Renal cortical epithelial cell (primary cell): ENCODE measurements at regions not wholly inside any gene's neighbourhood (a gene's known extent, or its start where the extent isn't known, plus 50 kb on each side); places are given as distances from the start of the nearest gene placed in this dataset.

ENCODE experiments used
- DNase-seq: peaks from one replicate; pipeline ENCODE4 v3.0.0-alpha.2; 2011; ENCODE audit warnings: low read depth

DNA sequence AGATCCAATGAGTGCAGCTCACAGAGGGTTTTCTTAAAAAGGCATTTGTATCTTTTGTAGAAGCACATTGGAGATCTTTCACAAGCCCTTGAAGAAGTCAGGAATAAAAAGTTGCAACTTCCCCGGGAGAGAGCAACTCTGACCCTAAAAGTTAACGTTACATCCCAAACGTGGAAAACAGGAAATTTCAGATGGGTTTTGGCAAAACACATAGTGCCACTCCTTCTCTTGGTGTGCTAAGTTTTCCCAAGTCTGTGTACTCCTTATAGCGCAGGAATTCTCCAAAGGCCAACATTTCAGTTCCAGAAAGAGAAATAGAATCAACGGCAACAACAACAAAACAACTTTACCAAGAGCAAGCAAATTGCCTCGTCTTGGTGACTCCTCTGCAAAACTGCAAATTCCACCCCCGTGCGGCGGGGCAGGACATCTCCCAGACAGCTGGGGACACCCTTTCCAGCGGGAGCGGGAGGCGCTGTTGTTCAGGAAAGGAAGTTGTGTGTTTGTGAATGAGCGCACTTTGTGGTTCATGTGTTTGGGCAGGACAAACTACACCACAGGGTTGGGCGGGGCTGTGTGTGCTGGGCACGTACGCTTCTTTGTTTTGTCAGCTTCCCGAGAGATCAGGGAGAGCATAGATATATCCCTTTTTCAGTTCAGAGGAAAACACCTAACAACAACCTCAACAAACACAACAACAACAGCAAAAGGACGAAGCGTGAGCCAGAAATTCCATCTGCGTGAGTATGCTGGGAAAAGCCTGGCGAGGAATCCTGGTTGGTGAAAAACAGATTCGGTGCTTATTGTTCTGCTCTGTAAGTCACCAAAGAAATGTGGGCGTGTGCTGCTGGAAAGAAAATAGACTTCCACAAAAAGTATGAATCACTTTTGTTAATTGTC is 294.7 kb upstream of the PITRM1 start:
- DNase-seq, result peak; percentile 100

DNA sequence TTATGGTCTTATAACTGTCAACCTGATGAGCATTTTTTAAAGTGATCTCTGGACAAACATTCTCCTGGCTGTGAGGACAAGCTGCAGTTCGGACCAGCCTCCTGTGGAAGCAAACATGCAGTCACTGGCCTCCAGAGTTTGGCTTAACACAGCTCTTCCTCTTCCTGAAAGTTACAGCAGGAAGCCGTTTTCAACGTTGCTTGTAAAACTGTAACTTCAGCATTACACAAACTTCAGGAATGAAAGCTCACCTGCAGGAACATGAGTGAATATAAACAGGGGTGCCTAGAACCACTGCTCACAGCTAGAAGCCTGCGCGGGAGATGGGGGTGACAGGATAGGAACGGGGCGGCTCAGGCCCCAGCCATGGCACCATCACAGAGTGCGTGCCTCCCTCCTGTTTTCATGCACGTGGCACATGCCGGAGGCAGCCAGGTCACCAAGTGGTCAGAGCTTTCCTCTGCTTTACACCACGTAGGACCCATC is 292.9 kb upstream of the PITRM1 start:
- peak; percentile 84 for DNase-seq

DNA sequence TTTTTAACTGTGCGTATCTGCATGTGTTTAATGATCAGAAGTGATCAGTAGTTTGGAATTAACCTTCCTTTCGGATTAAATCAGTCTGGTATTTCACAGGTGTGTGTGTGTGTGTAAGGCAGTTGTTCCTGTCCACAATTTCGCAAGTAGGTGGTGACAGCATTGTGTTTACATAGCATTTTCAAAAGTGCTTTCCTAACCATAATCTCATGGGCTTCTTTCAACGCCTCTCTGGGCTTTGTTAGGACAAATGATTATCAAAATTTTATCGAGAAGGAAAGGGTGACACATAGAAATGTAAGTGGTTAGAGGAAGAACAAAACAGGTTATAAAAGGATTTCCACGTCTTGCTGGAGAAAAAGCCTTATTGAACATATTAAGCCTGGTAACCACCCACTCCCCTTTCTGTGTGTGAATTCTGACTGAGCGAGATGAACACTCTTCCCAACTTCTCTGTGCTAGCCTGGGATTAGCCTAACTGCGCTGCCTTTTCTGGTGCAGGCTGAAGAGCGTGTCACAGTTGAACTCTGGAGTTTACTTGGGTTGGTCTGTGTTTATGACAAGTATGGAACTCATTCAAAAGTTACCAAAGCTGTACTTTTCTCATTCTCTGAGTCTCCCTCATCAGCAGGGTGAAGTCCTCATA is 292.3 kb upstream of the PITRM1 start:
- DNase-seq, result peak; percentile 28

DNA sequence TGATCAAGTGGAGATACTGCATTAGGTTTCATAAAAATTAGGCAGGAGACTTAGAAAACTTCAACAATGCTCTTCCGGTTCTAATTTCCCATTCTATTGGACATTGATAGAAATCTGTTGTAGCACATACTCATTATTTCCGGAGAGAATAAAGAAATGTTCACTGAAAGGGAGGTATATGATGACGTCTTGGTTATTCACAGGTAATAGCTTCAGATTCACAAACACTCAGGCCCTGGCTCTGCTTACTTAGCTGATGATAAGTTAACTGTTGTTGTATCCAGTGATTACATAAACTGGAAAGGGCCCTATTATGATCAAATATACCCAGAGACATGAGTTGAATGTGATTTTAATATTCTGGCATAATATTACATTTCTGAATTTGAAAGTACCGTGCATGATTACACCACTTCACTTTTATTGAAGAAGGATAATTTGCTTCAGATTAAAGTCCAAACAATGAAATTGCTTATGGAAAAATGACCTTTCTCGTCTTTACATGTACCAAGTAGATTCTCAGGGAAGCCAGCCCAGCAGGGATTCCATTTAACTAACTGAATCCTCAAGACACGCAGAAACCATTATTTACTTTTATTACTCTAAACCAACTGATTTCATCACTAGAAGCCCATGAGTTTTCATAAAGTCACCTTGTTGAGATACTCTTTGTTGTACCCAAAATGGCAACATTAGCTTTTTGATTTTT is 288.0 kb upstream of the PITRM1 start:
- no peak for DNase-seq

DNA sequence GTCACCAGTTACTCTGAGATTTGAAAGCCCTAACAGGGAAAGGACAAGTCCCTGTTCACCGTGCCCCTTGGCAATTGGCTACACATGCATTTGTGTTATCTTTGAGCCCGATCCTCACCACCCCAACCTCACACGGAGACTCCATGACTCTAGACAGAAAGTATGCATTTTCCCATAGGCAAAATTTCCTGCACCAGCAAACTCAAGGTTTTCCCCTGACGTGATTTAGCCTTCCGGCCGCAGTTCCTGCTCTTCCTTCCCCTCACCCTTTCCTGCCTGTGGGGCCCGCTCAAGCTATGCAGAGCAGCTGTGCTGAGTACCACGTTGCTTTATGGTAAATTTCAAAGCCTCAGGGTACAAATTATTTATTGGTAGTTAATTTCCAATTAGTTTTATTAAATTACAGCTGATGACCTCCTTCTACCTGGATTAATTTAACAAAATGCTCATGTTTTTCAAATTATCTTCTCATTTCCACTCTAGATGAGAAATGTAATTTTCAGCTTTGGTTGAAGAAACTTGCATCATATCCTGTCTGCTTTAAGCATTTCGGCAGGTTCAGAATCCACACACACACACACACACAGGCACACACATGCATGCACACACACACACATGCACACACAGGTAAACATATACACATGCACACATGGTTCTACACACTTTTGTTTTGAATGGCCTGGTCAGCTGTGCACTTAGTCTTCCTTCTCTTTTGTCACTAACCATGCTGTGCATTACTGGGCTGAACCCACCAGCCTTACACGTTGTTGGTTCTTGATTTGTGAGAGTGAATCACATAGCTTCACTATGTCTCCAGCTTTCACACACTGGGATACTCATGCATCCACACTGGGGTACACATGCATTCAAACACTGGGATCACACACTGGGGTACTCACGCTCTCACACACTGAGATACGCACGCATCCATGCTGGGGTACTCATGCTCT is 283.1 kb upstream of the PITRM1 start:
- peak; percentile 62 for DNase-seq

DNA sequence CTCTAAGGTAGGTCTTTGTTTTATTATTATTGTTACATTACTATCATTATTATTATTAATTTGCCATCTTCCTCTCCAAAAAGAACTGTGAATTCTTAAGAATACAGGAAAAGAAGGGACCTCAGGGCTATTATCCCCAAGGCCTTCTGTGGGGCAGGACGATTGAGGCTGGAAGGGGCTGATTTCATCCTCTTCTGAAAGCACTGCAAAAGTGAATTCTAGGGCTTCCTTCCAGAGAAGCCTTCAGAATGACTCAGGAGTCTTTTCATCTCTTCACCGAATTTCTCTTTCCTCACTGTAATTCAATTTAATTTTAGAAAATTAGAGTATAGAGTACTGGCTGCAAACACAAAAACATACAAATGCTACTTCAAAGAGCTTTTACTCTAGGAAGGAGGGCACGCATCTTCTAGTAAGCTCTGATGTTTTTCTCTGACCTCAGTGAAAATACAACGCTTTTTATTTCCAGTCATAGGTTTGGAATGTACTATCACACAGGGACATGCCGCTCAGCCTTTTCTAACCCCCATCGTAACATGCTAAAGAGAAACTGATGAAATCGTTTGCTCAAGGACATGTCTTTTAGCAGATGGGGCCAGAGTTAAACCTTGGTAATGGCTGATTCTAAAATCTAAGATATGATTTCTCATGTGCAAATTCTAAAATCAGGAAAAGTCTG is 280.2 kb upstream of the PITRM1 start:
- DNase-seq, result peak; percentile 90

DNA sequence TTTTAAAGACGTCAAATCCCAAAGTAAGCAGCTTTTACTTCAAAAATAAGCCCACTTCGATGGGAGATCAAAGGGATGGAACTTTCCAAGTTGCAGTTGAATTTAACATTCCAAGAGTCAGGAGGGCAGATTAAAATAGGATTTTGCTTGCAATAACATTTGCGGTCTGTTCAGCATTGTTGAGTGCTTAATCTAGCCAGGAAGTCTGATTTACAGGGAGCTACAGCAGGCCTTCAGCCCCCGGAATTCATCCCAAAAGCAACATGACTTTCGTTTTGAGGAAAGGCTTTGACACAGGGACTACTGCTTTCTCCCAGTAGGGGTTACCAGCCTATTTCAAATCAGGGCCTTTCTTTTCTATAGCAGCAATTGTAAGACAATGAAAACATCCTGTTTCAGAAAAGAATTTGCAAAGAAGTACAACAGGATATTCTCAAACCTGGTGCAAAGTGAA is 279.6 kb upstream of the PITRM1 start:
- DNase-seq, result peak; percentile 78

DNA sequence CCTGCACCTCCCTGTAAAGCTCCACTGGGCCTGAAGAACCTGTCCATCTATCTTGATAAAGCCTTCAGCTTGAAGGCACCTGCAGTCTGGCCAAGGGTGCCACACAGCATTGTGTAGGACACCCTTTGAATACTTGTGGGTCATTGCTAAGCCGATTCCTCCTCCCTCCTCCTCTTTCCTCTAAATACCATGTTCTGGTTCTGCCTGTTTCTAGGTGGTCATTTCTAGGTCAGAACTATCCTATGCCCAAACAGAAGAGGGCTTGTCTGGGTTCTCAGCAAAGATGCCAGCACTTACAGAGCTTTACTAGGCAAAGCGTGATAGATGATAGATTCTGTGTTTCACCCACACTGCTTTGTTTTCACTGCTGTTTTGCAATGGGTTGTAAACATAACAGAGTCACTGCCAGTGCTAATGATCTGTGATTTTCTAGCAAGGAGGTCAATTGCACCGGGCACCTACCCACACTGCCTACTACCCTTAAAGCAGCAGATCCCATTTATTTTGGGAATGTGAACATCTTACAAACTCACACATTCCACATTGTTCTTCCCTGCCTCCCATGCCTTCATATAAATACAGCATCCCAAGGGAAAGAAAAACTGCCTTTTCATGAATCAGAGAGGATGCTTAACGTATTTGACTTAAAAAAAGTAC is 279.1 kb upstream of the PITRM1 start:
- peak; percentile 85 for DNase-seq

DNA sequence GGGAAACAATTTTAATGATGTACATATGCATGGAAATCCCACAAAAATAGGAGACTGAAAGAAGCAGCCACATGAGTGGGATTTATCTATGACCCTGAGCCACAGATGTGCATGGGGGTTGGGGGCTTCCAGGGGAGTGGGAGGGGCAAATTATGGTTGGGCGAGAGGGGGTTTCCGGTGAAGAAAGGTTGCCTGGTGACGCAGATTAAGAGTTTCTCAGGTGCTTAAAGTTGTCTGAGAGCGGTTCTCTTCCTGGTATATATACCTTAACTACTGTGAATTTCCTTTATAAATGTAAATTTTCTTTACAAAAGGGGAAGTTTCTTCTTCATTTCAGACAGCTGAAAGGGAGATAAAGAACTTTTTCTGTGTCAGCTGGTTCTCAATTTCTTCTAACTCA is 273.6 kb upstream of the PITRM1 start:
- DNase-seq, result no peak

DNA sequence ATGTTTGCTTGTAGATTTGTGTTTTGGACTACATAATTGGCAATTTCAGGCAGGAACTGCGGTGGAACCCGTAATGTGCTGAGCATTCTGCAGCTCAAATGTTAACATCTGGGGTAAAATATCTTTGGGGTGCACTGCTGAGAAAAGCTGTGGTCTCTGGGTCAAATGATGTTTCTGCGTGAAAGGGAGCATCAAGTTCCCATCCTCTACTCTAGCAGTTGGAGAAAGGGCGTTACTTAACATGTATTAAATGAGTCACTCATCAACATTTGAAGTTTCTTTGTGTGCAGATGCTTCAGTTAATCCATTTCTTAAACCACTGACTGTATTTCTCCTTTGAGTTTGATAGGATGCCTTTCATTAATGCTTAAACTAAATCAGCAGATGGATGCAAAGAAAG is 273.1 kb upstream of the PITRM1 start:
- DNase-seq, result no peak

DNA sequence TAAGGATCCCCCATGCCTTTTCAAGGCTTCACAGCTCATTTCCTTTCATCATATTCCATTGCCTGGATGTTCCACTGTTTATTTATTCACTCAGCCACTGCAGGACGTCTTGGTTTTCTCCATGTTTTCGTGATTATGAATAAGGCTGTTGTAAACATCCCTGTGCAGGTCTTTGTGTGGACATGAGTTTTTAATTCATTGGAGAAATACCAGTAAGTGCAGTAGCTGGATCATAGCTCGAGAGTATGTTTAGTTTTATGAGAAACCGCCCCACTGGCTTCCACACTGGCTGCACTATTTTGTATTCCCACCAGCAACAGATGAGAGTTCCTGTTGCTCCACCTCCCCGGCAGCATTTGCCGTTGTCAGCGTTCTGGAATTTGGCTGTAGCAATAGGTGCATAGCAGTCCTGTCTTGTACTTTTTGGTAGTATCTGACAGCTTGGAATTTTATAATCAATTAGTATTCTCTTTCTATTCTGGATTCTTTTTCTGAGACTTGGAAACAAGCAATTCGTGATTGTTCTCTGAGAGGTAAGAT is 269.9 kb upstream of the PITRM1 start:
- DNase-seq, result no peak

DNA sequence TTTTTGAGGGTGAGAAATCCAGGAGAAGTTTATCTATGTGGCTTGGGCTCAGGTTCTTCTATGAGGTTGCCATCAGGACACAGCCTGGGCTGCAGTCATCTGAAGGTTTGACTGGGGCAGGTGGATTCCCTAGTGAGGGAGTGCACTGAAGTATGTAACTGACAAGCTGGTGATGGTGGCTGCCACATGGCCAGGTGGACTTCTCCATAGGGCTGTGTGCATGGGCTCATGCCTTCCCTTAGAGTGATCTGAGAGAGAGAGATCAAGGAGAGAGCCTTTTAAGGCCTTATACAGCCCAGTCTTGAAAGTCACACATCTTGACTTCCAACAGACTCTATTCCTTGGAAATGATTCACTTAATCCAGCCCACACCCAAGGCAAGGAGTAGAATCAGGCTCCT is 266.6 kb upstream of the PITRM1 start:
- DNase-seq, result no peak

DNA sequence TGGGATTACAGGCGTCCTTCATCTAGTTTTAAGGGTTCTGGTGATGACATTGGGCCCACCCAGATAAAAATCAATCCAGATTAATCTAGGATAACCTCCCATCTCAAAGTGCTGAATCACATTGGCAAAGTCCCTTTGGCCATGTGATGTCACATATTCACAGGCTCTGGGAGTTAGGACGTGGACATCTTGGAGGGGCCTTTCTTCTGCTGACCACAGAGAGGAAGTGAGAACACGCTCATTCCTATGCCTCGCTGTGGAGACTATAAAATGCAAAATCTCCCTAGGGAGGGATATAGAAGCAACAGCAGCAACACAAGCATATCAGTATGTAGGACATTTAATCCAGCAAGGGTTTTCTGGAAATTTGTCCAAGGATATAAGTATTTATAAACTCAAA is 266.0 kb upstream of the PITRM1 start:
- no peak for DNase-seq

DNA sequence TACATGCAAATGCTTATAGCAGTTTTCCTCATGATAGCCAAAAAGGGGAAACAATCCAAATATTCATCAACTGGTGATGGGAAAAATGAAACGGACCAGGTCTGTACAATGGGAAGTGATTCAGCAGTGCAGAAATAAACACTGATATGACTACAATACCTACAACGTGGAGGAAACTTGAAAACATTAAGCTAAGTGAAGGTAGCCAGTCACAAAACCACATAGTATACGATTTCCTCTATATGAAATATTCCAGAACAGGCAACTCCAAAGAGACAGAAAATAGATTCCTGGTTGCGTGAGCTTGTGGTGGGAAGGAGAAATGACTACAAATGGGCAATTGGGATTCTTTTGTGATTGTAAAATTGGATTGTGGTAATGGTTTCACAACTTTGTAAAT is 263.1 kb upstream of the PITRM1 start:
- no peak for DNase-seq

DNA sequence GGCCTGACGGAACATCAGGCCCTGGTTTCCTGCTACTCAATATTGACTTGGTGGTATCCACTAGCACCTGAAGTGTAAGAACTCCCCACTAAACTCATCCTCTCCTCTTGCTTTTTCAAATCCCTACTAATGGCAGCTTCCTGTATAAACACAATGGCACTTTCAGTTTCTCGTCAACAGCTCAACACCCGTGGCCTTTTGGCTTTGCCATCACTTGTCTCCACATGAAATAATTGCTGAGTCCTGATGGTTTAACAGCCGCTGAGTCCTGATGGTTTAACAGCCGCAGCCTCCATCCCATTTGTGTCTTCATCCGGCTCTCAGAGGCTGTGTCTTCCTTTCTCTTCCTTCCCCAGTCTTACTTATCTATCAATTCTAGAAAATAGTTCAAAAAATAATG is 261.4 kb upstream of the PITRM1 start:
- DNase-seq, result no peak

DNA sequence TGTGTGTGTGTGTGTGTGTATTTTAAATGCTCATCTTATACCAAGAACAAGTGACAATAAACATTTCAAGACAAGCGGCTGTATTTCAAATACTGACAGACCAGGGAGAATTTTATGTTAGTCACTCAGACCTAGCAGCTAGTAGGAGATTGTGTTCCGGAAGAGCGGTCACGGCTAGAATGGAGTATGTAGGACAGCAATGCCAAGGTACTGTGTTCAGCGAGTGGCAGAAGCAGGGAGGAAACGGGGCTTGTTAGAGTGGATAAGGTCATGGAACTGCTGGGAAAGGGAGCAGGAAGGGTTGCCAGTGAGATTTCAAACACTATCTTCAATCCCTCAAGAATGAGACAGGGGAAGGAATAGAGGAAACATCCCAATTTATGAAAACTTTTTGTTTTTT is 260.5 kb upstream of the PITRM1 start:
- peak; percentile 88 for DNase-seq

DNA sequence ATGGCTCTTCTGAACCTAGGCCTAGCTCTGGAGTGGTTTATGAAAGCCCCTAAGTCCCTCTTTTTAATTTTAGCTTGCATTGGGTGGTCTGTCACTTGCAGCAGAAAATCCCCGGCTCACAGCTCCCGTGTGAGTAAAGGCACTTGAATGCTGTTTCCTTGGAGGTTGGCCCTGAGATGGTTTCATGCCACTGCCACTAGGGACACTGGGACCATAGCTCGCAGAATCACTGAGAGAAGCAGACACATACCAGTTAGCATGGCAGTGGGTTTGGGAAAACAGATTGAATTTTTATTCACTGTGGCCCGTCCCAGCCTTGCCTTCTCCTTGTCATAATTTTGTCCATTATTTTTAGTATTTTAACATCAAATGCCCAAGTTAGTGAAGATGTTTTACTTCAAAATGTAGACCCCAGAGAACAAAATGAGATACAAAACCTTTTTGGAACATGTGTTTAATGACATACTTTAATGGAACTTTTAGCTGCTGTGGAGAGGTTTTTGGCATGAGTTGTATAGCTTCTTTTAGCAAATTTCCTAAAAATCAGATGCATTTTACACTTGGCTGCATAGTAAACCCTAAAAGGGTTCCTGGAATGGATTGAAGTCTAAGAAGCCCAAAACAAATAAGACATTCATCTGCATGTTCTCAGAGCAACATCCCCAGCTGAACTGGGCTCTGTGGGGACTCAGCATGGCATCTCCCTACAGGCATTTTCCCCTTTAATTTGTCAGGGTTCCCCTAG is 259.7 kb upstream of the PITRM1 start:
- no peak for DNase-seq

DNA sequence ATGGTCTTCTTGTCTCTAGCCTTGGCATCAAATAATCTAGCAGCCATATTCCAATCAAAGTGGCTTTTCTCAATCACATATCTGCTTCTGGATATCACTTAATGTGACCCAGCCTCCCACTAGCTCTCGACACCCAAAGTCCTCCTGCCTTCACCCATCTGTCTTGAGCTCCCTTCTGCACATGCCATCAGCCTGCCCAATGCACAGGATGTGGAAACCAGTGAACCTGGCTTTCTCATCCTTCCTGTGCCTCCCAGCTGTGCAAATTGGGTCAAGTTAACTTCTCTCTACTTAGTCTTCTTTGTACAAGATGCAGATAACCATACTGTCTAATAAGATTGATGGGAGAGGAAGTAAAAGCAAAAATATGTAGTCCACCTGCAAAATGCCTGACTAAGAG is 257.9 kb upstream of the PITRM1 start:
- DNase-seq, result no peak

DNA sequence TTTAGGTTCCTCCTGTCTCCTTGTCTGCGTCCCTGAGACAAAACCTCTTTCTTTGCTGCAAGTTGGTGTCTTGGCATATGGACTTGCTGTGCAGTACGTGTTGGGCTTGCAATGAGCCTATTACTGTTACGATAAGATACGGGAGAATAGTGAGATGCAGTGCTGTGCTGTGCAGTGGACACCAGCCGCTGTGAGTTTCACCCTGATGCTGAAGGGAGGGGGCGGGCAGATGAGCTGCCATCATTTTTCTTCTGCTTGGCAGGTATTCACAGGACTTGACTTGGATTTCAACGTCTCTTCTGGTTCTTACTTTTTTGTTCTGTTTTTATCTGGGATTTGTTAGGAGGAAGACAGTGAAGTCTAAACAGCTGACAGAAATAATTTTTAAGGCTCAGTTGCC is 257.1 kb upstream of the PITRM1 start:
- no peak for DNase-seq
